ENCODE measurements at regions not wholly inside any gene's neighbourhood (a gene's known extent, or its start where the extent isn't known, plus 50 kb on each side); places are given as distances from the start of the nearest gene placed in this dataset.

- no peaks in the 10 kb centered on the region for H3K36me3 Mint-ChIP-seq (ENCODE audit: low read depth)
- peaks cover 21% of the 10 kb centered on the region for H3K4me1 Mint-ChIP-seq (ENCODE audit: low read depth)
- intact Hi-C loops (cut with micrococcal nuclease): no loop called here
- no peak overlapping the region for H3K4me3 Mint-ChIP-seq
- no peak overlapping the region for H3K27ac Mint-ChIP-seq
- H3K27me3 Mint-ChIP-seq: peaks cover 4% of the 10 kb centered on the region
- peaks cover 9% of the 10 kb centered on the region for H3K9me3 Mint-ChIP-seq
Measured at GRCh38 chr20:40738976-40739375, 49.9 kb upstream of the MAFB start.

- no peak overlapping the region for H3K4me3 Mint-ChIP-seq
- intact Hi-C loops (cut with micrococcal nuclease): loop anchor here (2.0 kb wide), 1 partner anchor 223 kb away; no protein-coding TSS in a partner anchor
Measured at GRCh38 chr20:40739841-40740240, 50.8 kb upstream of the MAFB start.

GRCh38 chr20:40741507-40742106 lies 52.6 kb upstream of the MAFB start:
- H3K4me1 Mint-ChIP-seq (ENCODE audit: low read depth): peaks cover 29% of the 10 kb centered on the region
- peaks cover 2% of the 10 kb centered on the region for H3K27me3 Mint-ChIP-seq
- H3K27ac Mint-ChIP-seq: peak overlapping the region; percentile 17
- intact Hi-C loops (cut with micrococcal nuclease): loop anchor here (1.0 to 2.0 kb wide), 2 partner anchors 205 to 221 kb away; no protein-coding TSS in a partner anchor
- peaks cover 2% of the 10 kb centered on the region for H3K9me3 Mint-ChIP-seq
- no peak overlapping the region for H3K4me3 Mint-ChIP-seq
- H3K36me3 Mint-ChIP-seq (ENCODE audit: low read depth): no peaks in the 10 kb centered on the region

More at GRCh38 chr20:40739841-40740240, 50.8 kb upstream of the MAFB start:
- no peaks in the 10 kb centered on the region for H3K36me3 Mint-ChIP-seq (ENCODE audit: low read depth)
- peaks cover 9% of the 10 kb centered on the region for H3K9me3 Mint-ChIP-seq
- no peak overlapping the region for H3K27ac Mint-ChIP-seq
- H3K27me3 Mint-ChIP-seq: peaks cover 4% of the 10 kb centered on the region
- H3K4me1 Mint-ChIP-seq (ENCODE audit: low read depth): peaks cover 29% of the 10 kb centered on the region

- intact Hi-C loops (cut with micrococcal nuclease): no loop called here
- Mint-ChIP-seq H3K4me3 (no peak overlapping the region), H3K27me3 (peaks cover 2% of the 10 kb centered on the region), H3K36me3 (ENCODE audit: low read depth) (no peaks in the 10 kb centered on the region), H3K27ac (no peak overlapping the region), H3K9me3 (no peaks in the 10 kb centered on the region), H3K4me1 (ENCODE audit: low read depth) (peaks cover 29% of the 10 kb centered on the region)
Measured at GRCh38 chr20:40743141-40743775, 54.2 kb upstream of the MAFB start.

- Mint-ChIP-seq H3K27me3 (peaks cover 2% of the 10 kb centered on the region), H3K4me3 (no peak overlapping the region), H3K4me1 (ENCODE audit: low read depth) (peaks cover 29% of the 10 kb centered on the region), H3K27ac (no peak overlapping the region), H3K9me3 (no peaks in the 10 kb centered on the region), H3K36me3 (ENCODE audit: low read depth) (no peaks in the 10 kb centered on the region)
- intact Hi-C loops (cut with micrococcal nuclease): no loop called here
Measured at GRCh38 chr20:40744072-40744817, 55.2 kb upstream of the MAFB start.

GRCh38 chr20:40744818-40745175 lies 55.8 kb upstream of the MAFB start:
- Mint-ChIP-seq H3K9me3 (no peaks in the 10 kb centered on the region), H3K27ac (no peak overlapping the region), H3K36me3 (ENCODE audit: low read depth) (no peaks in the 10 kb centered on the region), H3K4me1 (ENCODE audit: low read depth) (peaks cover 34% of the 10 kb centered on the region), H3K4me3 (no peak overlapping the region), H3K27me3 (peaks cover 2% of the 10 kb centered on the region)
- intact Hi-C loops (cut with micrococcal nuclease): no loop called here

GRCh38 chr20:40746251-40746650 lies 57.2 kb upstream of the MAFB start:
- no peak overlapping the region for H3K27ac Mint-ChIP-seq
- H3K36me3 Mint-ChIP-seq (ENCODE audit: low read depth): no peaks in the 10 kb centered on the region
- intact Hi-C loops (cut with micrococcal nuclease): no loop called here

GRCh38 chr20:40748182-40748581 lies 59.1 kb upstream of the MAFB start:
- intact Hi-C loops (cut with micrococcal nuclease): no loop called here
- Mint-ChIP-seq H3K36me3 (ENCODE audit: low read depth) (no peaks in the 10 kb centered on the region), H3K4me1 (ENCODE audit: low read depth) (peaks cover 51% of the 10 kb centered on the region), H3K27ac (no peak overlapping the region), H3K4me3 (no peak overlapping the region), H3K9me3 (no peaks in the 10 kb centered on the region), H3K27me3 (peaks cover 4% of the 10 kb centered on the region)

More at GRCh38 chr20:40746251-40746650, 57.2 kb upstream of the MAFB start:
- H3K4me3 Mint-ChIP-seq: no peak overlapping the region
- H3K4me1 Mint-ChIP-seq (ENCODE audit: low read depth): peaks cover 44% of the 10 kb centered on the region
- peaks cover 4% of the 10 kb centered on the region for H3K27me3 Mint-ChIP-seq
- H3K9me3 Mint-ChIP-seq: no peaks in the 10 kb centered on the region

- intact Hi-C loops (cut with micrococcal nuclease): no loop called here
- Mint-ChIP-seq H3K27me3 (peaks cover 2% of the 10 kb centered on the region), H3K4me3 (no peak overlapping the region), H3K27ac (no peak overlapping the region), H3K4me1 (ENCODE audit: low read depth) (peaks cover 52% of the 10 kb centered on the region), H3K9me3 (no peaks in the 10 kb centered on the region), H3K36me3 (ENCODE audit: low read depth) (no peaks in the 10 kb centered on the region)
Measured at GRCh38 chr20:40749985-40750506, 61.0 kb upstream of the MAFB start.

- no peak overlapping the region for H3K4me3 Mint-ChIP-seq
- H3K27me3 Mint-ChIP-seq: peaks cover 2% of the 10 kb centered on the region
- intact Hi-C loops (cut with micrococcal nuclease): no loop called here
- H3K4me1 Mint-ChIP-seq (ENCODE audit: low read depth): peaks cover 52% of the 10 kb centered on the region
- no peaks in the 10 kb centered on the region for H3K36me3 Mint-ChIP-seq (ENCODE audit: low read depth)
- no peaks in the 10 kb centered on the region for H3K9me3 Mint-ChIP-seq
- H3K27ac Mint-ChIP-seq: no peak overlapping the region
Measured at GRCh38 chr20:40750541-40751035, 61.6 kb upstream of the MAFB start.

GRCh38 chr20:40753472-40753871 lies 64.4 kb upstream of the MAFB start:
- H3K27ac Mint-ChIP-seq: no peak overlapping the region
- intact Hi-C loops (cut with micrococcal nuclease): no loop called here
- H3K4me3 Mint-ChIP-seq: no peak overlapping the region

GRCh38 chr20:40754339-40754943 lies 65.4 kb upstream of the MAFB start:
- H3K27me3 Mint-ChIP-seq: peaks cover 2% of the 10 kb centered on the region
- H3K36me3 Mint-ChIP-seq (ENCODE audit: low read depth): no peaks in the 10 kb centered on the region
- intact Hi-C loops (cut with micrococcal nuclease): no loop called here
- no peaks in the 10 kb centered on the region for H3K9me3 Mint-ChIP-seq
- no peak overlapping the region for H3K4me3 Mint-ChIP-seq
- H3K4me1 Mint-ChIP-seq (ENCODE audit: low read depth): peaks cover 71% of the 10 kb centered on the region
- peak overlapping the region; percentile 51 for H3K27ac Mint-ChIP-seq

More at GRCh38 chr20:40753472-40753871, 64.4 kb upstream of the MAFB start:
- Mint-ChIP-seq H3K36me3 (ENCODE audit: low read depth) (no peaks in the 10 kb centered on the region), H3K9me3 (no peaks in the 10 kb centered on the region), H3K4me1 (ENCODE audit: low read depth) (peaks cover 72% of the 10 kb centered on the region), H3K27me3 (peaks cover 2% of the 10 kb centered on the region)

GRCh38 chr20:40757087-40757486 lies 68.1 kb upstream of the MAFB start:
- Mint-ChIP-seq H3K4me3 (no peak overlapping the region), H3K4me1 (ENCODE audit: low read depth) (peaks cover 52% of the 10 kb centered on the region), H3K36me3 (ENCODE audit: low read depth) (no peaks in the 10 kb centered on the region), H3K27me3 (no peaks in the 10 kb centered on the region), H3K27ac (peak overlapping the region; percentile 23), H3K9me3 (no peaks in the 10 kb centered on the region)
- intact Hi-C loops (cut with micrococcal nuclease): no loop called here

Measured in dendritic cell treated with granulocyte-macrophage colony-stimulating factor and Interleukin-4, amounts not matched to agents 40 ng/mL and 50 ng/mL, for 4 days (primary cell).